ENCODE measurements at regions not wholly inside any gene's neighbourhood (a gene's known extent, or its start where the extent isn't known, plus 50 kb on each side); places are given as distances from the start of the nearest gene placed in this dataset.

DNA sequence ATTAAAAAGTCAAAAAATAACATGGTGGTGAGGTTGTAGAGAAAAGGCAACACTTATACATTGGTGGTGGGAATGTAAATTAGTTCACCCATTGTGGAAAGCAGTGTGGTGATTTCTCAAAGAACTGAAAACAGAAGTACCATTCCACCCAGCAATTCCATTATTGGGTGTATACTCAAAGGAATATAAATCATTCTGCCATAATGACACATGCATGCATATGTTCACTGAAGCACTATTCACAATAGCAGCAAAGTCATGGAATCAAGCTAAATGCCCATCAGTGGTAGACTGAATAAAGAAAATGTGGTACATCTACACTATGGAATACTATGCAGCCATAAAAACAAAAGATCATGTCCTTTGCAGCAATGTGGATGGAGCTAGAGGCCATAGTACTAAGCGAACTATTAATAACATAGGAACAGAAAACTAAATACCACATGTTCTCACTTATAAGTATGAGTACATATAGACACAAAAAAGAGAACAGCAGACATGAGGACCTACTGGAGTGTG is 66.1 kb upstream of the MKLN1 start:
- intact Hi-C loops (cut with DNase I; ENCODE audit: low total_unique reads), result no loop called here
- H3K9me3 ChIP-seq, result no peaks in the 10 kb centered on the region

DNA sequence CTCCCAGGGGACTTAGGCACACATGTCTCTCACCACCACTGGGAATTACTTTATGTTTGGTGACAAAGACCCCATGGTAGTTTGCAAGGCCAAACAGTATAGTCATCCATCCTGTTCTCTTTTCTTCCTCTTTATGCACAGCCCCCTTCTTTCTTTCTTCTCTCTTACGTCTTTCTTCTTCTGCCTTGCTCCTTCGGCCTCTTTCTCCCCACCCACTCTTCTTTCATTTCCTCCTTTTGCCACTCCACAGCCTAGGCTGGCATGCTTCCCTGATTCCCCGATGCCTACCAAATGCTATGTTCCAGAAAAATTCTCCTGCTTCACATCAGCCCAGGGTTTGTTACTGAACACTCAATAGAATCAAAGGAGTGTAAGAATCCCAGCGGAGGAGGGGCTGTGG is 62.4 kb upstream of the MKLN1 start:
- Histone ChIP-seq H3K9me3 (no peaks in the 10 kb centered on the region), H3K4me1 (no peaks in the 10 kb centered on the region)

More for the DNA sequence above, 66.1 kb upstream of the MKLN1 start:
- no peaks in the 10 kb centered on the region for H3K4me1 ChIP-seq
- H3K27me3 ChIP-seq, result no peaks in the 10 kb centered on the region
- TF ChIP-seq, protein P1, sequence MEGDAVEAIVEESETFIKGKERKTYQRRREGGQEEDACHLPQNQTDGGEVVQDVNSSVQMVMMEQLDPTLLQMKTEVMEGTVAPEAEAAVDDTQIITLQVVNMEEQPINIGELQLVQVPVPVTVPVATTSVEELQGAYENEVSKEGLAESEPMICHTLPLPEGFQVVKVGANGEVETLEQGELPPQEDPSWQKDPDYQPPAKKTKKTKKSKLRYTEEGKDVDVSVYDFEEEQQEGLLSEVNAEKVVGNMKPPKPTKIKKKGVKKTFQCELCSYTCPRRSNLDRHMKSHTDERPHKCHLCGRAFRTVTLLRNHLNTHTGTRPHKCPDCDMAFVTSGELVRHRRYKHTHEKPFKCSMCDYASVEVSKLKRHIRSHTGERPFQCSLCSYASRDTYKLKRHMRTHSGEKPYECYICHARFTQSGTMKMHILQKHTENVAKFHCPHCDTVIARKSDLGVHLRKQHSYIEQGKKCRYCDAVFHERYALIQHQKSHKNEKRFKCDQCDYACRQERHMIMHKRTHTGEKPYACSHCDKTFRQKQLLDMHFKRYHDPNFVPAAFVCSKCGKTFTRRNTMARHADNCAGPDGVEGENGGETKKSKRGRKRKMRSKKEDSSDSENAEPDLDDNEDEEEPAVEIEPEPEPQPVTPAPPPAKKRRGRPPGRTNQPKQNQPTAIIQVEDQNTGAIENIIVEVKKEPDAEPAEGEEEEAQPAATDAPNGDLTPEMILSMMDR (IDR thresholded peaks at IDR 0.05), result no peak
- no peak for TF ChIP-seq POLR2A (IDR thresholded peaks at IDR 0.05)
- no peak overlapping the region for H3K27ac ChIP-seq
- H3K4me3 ChIP-seq, result no peak overlapping the region
- H3K36me3 ChIP-seq, result no peaks in the 10 kb centered on the region
- no peak for DNase-seq

GRCh38 chr7:131267631-131268030 is 60.0 kb upstream of the MKLN1 start:
- H3K4me1 ChIP-seq, result no peaks in the 10 kb centered on the region
- DNase-seq, result no peak
- no peaks in the 10 kb centered on the region for H3K27me3 ChIP-seq
- intact Hi-C loops (cut with DNase I; ENCODE audit: low total_unique reads), result no loop called here
- TF ChIP-seq POLR2A (IDR thresholded peaks at IDR 0.05), result no peak
- TF ChIP-seq, protein P1 (IDR thresholded peaks at IDR 0.05), result no peak
- H3K27ac ChIP-seq, result peak overlapping the region; percentile 43 to 69
- no peaks in the 10 kb centered on the region for H3K36me3 ChIP-seq
- no peak overlapping the region for H3K4me3 ChIP-seq
- no peaks in the 10 kb centered on the region for H3K9me3 ChIP-seq

More for the DNA sequence above, 62.4 kb upstream of the MKLN1 start:
- no peak for TF ChIP-seq POLR2A (IDR thresholded peaks at IDR 0.05)
- TF ChIP-seq, protein P1 (IDR thresholded peaks at IDR 0.05), result no peak
- no peaks in the 10 kb centered on the region for H3K27me3 ChIP-seq
- no peak overlapping the region for H3K27ac ChIP-seq
- DNase-seq, result no peak
- H3K36me3 ChIP-seq, result no peaks in the 10 kb centered on the region
- intact Hi-C loops (cut with DNase I; ENCODE audit: low total_unique reads), result no loop called here
- no peak overlapping the region for H3K4me3 ChIP-seq

- no peaks in the 10 kb centered on the region for H3K27me3 ChIP-seq
- peak overlapping the region in 1 of 2 donors; percentile 69 for H3K27ac ChIP-seq
- H3K9me3 ChIP-seq, result no peaks in the 10 kb centered on the region
- no peak overlapping the region for H3K4me3 ChIP-seq
- TF ChIP-seq, protein P1 (IDR thresholded peaks at IDR 0.05), result no peak
- TF ChIP-seq POLR2A (IDR thresholded peaks at IDR 0.05), result no peak
- H3K36me3 ChIP-seq, result no peaks in the 10 kb centered on the region
- no peak for DNase-seq
- no peaks in the 10 kb centered on the region for H3K4me1 ChIP-seq
- intact Hi-C loops (cut with DNase I; ENCODE audit: low total_unique reads), result no loop called here
Observed at GRCh38 chr7:131268906-131269305, 58.8 kb upstream of the MKLN1 start.

DNA sequence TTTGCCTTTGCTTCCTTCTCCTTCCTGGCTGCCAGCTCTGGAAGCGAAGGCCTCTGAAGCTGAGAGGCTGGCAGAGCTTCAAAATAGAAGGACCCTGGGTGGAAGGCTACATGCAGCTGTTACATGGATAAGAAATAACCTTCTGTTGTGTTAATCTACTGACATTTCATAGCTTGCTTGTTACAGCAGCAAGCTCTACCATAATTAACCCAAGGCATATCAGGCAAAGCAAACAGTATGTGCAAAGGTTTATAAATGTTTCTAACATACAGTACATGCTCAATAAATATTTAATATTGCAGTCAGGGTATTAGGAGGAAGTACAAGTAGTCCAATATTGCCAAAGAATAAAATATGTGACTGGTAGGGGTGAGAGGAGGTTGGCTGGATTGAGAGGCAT is 55.6 kb upstream of the MKLN1 start:
- Histone ChIP-seq H3K36me3 (no peaks in the 10 kb centered on the region), H3K4me1 (no peaks in the 10 kb centered on the region), H3K27ac (no peak overlapping the region), H3K9me3 (no peaks in the 10 kb centered on the region), H3K4me3 (no peak overlapping the region), H3K27me3 (no peaks in the 10 kb centered on the region)
- TF ChIP-seq, protein P1 (IDR thresholded peaks at IDR 0.05), result no peak
- no peak for TF ChIP-seq POLR2A (IDR thresholded peaks at IDR 0.05)
- no peak for DNase-seq
- intact Hi-C loops (cut with DNase I; ENCODE audit: low total_unique reads), result no loop called here
